ENCODE measurements at regions not wholly inside any gene's neighbourhood (a gene's known extent, or its start where the extent isn't known, plus 50 kb on each side); places are given as distances from the start of the nearest gene placed in this dataset.

- intact Hi-C loops (cut with micrococcal nuclease) = no loop called here
- Mint-ChIP-seq H3K4me1 (ENCODE audit: low read depth) (no peaks in the 10 kb centered on the region), H3K4me3 (no peak overlapping the region), H3K27ac (no peak overlapping the region), H3K27me3 (ENCODE audit: low read depth) (no peaks in the 10 kb centered on the region), H3K36me3 (ENCODE audit: low read depth) (no peaks in the 10 kb centered on the region), H3K9me3 (no peaks in the 10 kb centered on the region)
- no peak for DNase-seq
- CTCF ChIA-PET = interaction anchor here (0.7 kb wide), 1 partner anchor 8 kb away, joined by 3 read pairs; no protein-coding TSS in a partner anchor
Measured at GRCh38 chr7:19872094-19872493, 98.7 kb upstream of the TMEM196 start.

DNA sequence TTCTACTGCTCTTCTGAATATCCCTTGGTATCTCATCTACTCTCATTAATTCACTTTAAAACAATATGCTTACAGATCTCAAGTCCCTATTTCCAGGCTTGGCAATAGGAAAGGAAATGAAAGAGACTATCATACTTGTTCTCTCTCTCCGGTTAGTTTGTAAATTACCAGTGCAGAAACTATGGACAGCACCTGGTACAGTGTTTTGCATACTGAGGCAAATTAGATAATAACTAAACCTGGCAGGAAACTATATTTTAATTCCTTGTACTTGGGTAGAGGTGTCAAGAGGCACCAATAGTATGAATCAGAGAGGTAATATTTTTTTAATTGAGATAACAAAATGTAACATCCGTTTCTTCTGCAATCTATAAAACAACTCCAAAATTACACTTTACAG lies 97.7 kb upstream of the TMEM196 start:
- intact Hi-C loops (cut with micrococcal nuclease) = no loop called here

GRCh38 chr7:19869979-19870378 lies 96.6 kb upstream of the TMEM196 start:
- H3K9me3 Mint-ChIP-seq = no peaks in the 10 kb centered on the region
- no peaks in the 10 kb centered on the region for H3K4me1 Mint-ChIP-seq (ENCODE audit: low read depth)
- no peak for DNase-seq
- intact Hi-C loops (cut with micrococcal nuclease) = no loop called here
- no peak overlapping the region for H3K4me3 Mint-ChIP-seq
- CTCF ChIA-PET = interaction anchor here (0.6 kb wide), 1 partner anchor 302 kb away, joined by 3 read pairs; no protein-coding TSS in a partner anchor
- no peak overlapping the region for H3K27ac Mint-ChIP-seq
- no peaks in the 10 kb centered on the region for H3K36me3 Mint-ChIP-seq (ENCODE audit: low read depth)
- H3K27me3 Mint-ChIP-seq (ENCODE audit: low read depth) = no peaks in the 10 kb centered on the region

More for the DNA sequence above, 97.7 kb upstream of the TMEM196 start:
- no peaks in the 10 kb centered on the region for H3K9me3 Mint-ChIP-seq
- H3K27me3 Mint-ChIP-seq (ENCODE audit: low read depth) = no peaks in the 10 kb centered on the region
- H3K27ac Mint-ChIP-seq = no peak overlapping the region
- H3K4me1 Mint-ChIP-seq (ENCODE audit: low read depth) = no peaks in the 10 kb centered on the region
- no peak overlapping the region for H3K4me3 Mint-ChIP-seq
- CTCF ChIA-PET = interaction anchor here (0.5 kb wide), 1 partner anchor 10 kb away, joined by 3 read pairs; no protein-coding TSS in a partner anchor
- no peaks in the 10 kb centered on the region for H3K36me3 Mint-ChIP-seq (ENCODE audit: low read depth)
- no peak for DNase-seq

DNA sequence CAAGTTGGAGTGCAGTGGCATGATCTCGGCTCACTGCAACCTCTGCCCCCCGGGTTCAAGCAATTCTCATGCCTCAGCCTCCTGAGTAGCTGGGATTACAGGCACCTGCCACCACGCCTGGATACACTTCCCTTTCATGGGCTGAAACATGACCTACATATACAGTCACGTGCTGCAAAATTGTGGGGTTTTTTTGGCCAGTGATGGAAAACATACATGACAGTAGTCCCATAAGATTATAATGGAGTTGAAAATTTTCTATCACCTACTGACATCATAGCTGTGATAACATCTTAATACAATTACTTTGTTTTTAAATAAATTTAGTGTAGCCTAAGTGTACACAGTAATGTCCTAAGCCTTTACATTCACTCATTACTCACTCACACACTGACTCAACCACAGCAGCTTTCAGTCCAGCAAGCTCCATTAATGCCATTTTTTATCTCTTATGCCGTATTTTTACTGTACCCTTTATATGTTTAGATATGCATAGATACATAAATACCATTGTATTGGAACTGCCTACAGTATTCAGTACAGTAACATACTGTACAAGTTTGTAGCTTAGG lies 79.9 kb upstream of the TMEM196 start:
- Mint-ChIP-seq H3K4me3 (no peak overlapping the region), H3K4me1 (ENCODE audit: low read depth) (no peaks in the 10 kb centered on the region), H3K27me3 (ENCODE audit: low read depth) (no peaks in the 10 kb centered on the region), H3K36me3 (ENCODE audit: low read depth) (no peaks in the 10 kb centered on the region), H3K27ac (no peak overlapping the region), H3K9me3 (no peaks in the 10 kb centered on the region)
- DNase-seq = no peak
- CTCF ChIA-PET = no interaction called here
- intact Hi-C loops (cut with micrococcal nuclease) = no loop called here

DNA sequence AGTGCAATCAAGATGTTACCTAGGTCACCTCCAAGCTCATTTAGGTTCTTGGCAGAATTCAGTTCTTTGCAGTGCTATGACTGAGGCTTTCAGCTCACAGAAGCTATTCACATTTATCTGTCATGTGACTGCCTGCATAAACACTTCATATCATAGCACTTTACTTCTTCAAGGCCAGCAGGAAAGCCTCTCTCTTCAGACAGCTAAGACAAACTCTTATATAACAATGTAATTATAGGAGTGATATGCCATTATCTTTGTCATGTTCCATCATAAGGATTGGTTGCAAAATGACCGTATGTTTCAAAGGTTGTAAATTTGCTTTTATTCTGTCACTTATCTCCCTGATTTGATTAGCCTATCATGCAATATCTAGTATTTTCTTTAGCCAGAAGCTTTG lies 78.8 kb upstream of the TMEM196 start:
- intact Hi-C loops (cut with micrococcal nuclease) = no loop called here
- Mint-ChIP-seq H3K4me3 (no peak overlapping the region), H3K27me3 (ENCODE audit: low read depth) (no peaks in the 10 kb centered on the region), H3K36me3 (ENCODE audit: low read depth) (no peaks in the 10 kb centered on the region), H3K27ac (no peak overlapping the region), H3K4me1 (ENCODE audit: low read depth) (no peaks in the 10 kb centered on the region), H3K9me3 (no peaks in the 10 kb centered on the region)
- CTCF ChIA-PET = interaction anchor here (0.5 kb wide), 1 partner anchor 143 kb away, joined by 3 read pairs; no protein-coding TSS in a partner anchor
- DNase-seq = no peak

- DNase-seq = no peak
- Mint-ChIP-seq H3K4me1 (ENCODE audit: low read depth) (no peaks in the 10 kb centered on the region), H3K27me3 (ENCODE audit: low read depth) (no peaks in the 10 kb centered on the region), H3K4me3 (no peak overlapping the region), H3K9me3 (no peaks in the 10 kb centered on the region), H3K36me3 (ENCODE audit: low read depth) (no peaks in the 10 kb centered on the region), H3K27ac (no peak overlapping the region)
- CTCF ChIA-PET = interaction anchor here (0.5 kb wide), 1 partner anchor 143 kb away, joined by 3 read pairs; no protein-coding TSS in a partner anchor
- intact Hi-C loops (cut with micrococcal nuclease) = no loop called here
Measured at GRCh38 chr7:19851504-19851903, 78.1 kb upstream of the TMEM196 start.

- no peaks in the 10 kb centered on the region for H3K4me1 Mint-ChIP-seq (ENCODE audit: low read depth)
- peaks cover 3% of the 10 kb centered on the region for H3K9me3 Mint-ChIP-seq
- CTCF ChIA-PET = no interaction called here
- no peak overlapping the region for H3K4me3 Mint-ChIP-seq
- DNase-seq = no peak
- H3K36me3 Mint-ChIP-seq (ENCODE audit: low read depth) = no peaks in the 10 kb centered on the region
- intact Hi-C loops (cut with micrococcal nuclease) = no loop called here
- no peak overlapping the region for H3K27ac Mint-ChIP-seq
- no peaks in the 10 kb centered on the region for H3K27me3 Mint-ChIP-seq (ENCODE audit: low read depth)
Measured at GRCh38 chr7:19834566-19834965, 61.1 kb upstream of the TMEM196 start.

- no peak overlapping the region for H3K27ac Mint-ChIP-seq
- no peaks in the 10 kb centered on the region for H3K27me3 Mint-ChIP-seq (ENCODE audit: low read depth)
- CTCF ChIA-PET = no interaction called here
- H3K4me1 Mint-ChIP-seq (ENCODE audit: low read depth) = no peaks in the 10 kb centered on the region
- H3K4me3 Mint-ChIP-seq = no peak overlapping the region
- no peaks in the 10 kb centered on the region for H3K9me3 Mint-ChIP-seq
- DNase-seq = no peak
- H3K36me3 Mint-ChIP-seq (ENCODE audit: low read depth) = no peaks in the 10 kb centered on the region
- intact Hi-C loops (cut with micrococcal nuclease) = no loop called here
Measured at GRCh38 chr7:19830604-19831003, 57.2 kb upstream of the TMEM196 start.
